Fibroblast of upper back skin (primary cell): ENCODE measurements at regions not wholly inside any gene's neighbourhood (a gene's known extent, or its start where the extent isn't known, plus 50 kb on each side); places are given as distances from the start of the nearest gene placed in this dataset.
A peak's percentile ranks its signal among the peaks of the same experiment; 100 is the strongest.

ENCODE experiments used
- DNase-seq: peaks from one replicate; pipeline ENCODE4 v3.0.0-alpha.2; 2013

DNA sequence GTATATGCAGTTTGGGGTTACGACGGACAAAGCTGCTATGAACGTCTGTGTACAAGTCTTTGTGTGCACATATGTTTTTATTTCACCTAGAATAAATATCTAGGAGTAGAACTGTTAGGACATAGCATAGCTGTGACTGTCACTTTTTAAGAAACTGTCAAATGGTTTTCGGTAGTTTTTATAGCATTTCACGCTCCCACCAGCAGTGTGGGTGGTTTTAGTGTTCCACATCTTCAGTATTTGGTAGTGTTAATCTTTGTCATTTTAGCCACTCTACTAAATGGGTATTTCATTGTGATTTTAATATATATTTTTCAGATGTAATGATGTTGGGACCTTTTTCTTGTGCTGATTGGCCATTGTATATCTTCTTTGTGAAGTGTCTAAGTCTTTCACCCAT lies 109.1 kb upstream of the BCAT1 start:
- DNase-seq = no peak

DNA sequence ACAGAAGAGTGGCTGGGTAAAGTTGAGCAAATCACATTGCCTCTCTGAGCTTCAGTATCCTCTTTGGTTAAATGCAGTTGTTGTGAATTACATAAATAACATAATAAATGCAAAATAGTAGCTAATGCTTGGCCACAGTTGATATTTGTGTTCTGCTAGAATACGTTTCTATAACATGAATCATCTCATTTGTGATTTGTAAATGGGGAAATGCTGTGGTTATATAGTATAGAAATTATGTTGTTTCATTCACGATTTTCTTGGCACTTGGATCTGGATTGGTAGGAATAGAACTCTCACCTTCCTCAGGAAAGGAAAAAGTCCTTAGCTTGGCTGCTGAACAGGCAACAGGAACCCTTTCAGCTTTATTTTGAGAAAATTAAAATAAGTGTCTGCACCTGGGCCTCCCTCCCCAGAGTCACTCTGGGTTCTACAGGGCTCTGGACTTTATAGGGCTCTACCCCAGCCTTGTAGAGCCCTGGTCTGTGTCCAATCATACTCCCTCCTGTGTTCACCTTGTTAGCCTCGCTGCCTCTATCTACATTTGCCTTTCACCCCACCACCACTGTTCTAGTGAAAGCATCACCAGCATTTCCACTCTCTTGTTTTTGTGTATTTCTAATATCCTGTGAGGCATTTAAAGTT lies 107.7 kb upstream of the BCAT1 start:
- DNase-seq = no peak

DNA sequence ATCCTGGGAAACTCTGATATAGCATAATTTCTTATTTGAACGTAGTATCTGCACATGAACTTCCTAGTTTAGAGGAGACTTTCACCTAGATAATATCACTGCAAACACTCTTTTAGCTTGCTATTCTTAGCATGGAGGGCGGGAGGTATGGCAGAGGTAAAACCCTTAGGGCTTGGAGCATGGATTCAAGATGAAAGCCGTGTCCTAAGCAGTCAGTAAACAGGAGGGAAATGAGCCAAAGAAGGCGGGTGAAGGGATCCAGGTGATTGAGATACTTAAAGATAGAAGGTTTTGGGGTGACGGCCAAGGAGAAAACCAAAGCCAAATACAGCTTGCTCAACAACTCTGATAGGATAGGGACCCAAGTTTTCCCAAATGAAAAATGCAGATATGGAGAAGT lies 107.1 kb upstream of the BCAT1 start:
- no peak for DNase-seq

DNA sequence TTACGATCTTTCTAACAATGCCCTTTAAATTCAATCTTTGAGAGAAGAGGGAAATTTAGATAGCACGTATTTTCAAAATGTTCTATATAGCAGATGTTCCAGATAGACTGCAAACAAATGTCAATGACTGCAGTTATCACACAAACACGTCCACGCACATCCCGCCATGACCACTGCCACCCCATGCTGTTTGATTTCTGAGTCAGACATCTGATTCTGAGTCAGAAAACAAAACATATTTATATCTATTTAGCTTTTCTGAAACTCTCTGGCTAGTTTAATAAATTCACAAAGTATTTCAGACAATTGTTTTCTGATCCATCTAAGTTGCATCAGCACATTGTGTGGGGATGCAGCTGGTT lies 105.9 kb upstream of the BCAT1 start:
- DNase-seq = no peak

DNA sequence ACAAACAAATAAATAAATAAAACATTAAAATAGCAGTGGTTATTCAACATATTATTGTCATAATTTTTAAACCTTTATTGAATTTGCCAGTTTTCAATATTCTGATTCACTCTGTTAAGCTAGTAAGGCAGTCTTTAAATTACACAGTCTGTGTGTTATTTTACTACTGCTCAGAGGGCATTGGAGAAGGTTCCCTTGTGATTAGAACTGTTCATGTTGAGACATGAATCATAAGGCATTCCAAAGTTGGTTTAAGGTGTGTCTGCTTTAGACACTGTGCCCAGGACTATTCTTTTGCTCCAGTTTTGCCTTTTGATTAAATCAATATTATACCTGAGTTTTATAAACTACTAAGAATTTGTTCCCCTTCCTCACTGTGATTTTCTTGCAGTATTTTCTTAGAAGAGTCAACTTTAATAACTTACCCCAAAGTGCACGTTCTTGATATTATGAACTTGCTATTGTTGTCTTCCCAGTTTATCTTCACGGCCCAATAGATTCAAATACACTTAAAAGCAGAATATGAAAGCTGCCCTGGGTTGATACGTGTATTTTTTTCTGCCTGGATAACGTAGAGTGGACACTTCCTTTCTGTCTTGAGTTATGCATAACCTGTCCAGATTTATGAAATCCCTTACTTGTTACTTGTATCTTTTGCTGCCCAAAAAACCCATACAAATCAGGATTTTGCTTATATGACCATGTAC lies 105.3 kb upstream of the BCAT1 start:
- DNase-seq = no peak

DNA sequence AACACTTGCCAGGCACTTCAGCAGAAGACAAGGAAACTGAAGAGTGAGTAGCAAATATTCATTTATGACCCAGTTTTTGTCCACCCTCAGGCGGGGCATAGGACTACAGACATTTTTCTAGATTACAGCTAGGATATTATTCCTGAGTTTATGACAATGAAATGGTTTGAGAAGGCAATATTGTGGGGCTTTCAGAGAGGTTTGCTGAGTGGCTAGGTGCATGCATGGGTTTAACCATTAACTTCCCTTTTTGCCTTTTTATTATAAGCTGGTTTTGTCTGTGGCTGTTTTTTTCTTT lies 104.0 kb upstream of the BCAT1 start:
- DNase-seq = no peak

DNA sequence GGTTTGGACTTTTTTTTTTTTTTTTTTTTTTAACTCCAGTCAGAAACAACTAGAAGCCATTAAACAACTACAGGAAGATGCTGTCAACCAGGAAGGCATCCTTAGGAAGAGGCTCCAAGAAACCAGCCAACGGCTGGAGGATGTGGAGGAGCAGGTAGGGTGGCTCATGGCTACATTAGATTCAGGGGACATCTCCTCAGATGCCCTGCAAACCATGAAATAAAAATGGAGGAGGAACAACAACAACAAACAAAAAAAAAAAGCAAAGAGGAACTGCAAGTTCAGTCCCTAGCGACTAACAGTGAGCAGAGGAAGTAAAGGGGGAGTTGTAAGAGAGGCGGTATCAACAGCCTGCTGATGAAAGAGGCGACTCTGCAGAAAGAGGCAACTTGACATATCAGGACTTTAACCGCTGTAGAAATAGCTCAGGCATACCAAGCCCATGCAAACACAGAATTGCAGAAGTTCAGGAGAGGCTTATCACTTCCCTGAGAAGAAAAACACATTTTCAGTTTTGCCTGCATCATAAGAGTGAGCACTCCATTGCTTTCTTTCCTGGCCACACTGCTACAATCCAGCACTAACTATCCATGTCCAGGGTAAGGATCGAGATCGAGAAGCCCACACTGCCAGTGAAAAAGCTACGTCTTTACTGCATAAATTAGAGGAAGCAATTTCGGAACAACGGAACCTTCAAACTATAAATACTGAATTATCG lies 103.5 kb upstream of the BCAT1 start:
- no peak for DNase-seq

DNA sequence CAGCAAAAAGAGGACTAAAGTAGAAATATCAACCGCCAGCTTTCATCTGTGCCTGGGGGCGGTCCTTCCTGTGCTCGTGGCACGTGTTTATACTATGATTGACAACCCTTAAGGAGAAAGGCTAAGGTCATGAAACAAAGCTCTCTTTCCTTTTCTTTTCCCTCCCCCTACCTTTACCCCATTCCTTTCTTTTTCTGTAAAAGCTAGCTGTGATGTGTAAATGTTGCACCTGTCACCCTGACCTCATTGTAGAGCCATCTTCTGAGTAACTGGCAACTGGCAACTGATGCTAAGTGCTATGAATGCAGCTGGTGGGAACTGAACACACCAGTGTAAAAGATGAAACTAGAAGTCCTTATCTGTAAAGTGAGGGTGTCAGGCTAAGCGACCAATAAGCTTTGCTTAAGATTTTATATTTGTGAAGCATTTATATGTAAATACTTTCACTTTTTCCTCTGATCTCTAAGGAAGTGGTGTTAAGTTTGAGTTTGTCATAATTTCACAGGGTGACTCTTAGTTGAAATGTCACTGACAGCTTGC lies 102.8 kb upstream of the BCAT1 start:
- no peak for DNase-seq

DNA sequence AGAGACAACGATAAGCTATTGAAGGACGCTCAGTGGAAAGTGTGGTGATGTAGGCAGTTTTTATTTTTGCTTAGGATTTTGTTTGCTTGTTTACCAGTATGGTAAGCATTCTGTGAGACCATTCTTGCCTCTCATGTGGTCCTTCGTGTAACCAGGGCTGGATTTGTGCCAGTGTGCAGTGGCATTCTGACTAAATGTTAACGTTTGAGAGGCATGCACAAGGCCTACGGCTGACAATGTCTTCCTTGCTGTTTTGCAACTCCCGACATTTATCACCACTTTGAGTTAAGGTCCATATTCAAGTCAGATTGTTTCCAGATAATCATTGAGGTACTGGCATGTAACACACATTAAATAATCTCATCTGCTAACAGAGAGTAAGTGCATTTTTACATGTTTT lies 102.3 kb upstream of the BCAT1 start:
- no peak for DNase-seq

DNA sequence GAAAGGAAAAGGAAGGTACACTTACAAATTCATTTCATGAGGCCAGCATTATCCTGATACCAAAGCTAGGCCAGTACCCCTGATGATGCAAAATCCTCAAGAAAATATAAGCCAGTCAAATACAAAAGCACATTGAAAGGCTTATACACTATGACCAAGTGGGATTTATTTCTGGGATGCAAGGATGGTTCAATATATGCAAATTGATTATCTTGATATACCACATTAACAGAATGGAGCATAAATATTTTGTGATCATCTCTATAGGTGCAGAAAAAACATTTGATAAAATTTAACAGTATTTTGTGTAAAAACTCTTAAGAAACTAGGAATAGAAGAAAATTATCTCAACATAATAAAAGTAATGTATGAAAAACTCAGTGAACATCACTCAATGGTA lies 97.0 kb upstream of the BCAT1 start:
- no peak for DNase-seq

DNA sequence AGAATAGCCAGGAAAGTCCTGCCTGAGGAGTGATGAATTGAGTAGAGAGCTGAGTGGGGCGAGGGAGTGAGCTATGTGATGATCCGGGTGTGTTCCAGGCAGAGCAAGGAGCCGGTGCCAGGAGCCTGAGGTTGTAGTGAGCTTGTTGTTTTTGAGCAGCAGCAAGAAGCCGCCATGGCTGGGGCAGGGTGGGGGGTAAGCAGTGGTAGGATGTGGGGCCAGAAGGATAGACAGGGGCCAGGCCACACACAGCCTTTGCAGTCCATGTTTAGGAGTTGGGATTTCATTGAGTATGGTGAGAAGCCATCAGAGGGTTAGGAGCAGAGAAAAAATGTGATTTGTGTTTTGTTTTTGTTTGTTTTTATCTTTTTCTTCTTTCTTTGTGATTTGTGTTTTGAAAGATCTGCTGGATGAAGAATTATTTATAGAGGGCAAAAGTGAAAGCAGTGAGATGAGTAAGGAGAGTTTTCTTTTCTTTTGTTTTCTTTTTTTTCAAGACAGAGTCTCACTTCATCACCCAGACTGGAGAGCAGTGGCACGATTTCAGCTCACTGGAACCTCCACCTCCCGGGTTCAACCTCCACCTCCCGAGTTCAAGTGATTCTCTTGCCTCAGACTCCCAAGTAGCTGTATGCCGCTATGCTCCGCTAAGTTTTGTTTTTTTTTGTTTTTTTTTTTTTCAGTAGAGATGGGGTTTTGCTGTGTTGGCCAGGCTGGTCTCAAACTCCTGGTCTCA lies 92.3 kb upstream of the BCAT1 start:
- no peak for DNase-seq

DNA sequence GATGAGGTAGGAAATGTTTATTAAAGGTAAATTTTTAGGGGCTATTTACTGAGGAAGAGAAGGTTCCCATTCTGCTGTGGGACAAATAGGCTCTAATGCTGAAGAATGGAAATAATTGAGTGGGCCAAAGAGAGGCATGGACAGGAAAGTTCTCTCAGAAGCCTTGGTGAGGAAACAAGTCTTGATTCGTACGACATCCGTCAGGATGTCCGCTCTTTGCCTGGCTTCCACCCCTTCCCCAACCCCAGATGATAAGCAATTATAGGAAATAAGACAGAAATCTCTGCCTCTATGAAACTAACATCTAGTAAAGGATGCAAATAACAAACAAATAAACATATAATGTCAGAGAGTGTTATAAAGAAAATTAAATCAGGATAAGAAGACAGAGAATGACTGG lies 91.7 kb upstream of the BCAT1 start:
- no peak for DNase-seq

DNA sequence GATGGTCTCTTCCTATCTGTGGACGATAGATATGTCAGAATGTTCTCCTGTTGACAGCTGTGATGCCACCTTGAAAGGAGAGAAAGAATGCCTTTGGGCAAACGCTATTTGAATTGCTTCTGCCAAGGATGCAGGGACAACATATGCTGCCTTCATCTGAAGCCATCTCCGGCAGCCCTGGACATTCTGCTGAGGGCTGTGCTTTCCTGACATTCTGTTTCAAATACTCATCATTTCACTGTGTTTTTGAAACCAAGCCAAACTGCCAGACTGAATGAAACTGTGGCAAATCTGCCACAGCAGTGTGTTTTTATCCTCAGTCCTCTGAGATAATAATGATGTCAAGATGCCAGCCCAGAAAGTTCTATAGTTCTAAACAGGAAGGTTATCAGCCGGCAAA lies 85.8 kb upstream of the BCAT1 start:
- DNase-seq = no peak

DNA sequence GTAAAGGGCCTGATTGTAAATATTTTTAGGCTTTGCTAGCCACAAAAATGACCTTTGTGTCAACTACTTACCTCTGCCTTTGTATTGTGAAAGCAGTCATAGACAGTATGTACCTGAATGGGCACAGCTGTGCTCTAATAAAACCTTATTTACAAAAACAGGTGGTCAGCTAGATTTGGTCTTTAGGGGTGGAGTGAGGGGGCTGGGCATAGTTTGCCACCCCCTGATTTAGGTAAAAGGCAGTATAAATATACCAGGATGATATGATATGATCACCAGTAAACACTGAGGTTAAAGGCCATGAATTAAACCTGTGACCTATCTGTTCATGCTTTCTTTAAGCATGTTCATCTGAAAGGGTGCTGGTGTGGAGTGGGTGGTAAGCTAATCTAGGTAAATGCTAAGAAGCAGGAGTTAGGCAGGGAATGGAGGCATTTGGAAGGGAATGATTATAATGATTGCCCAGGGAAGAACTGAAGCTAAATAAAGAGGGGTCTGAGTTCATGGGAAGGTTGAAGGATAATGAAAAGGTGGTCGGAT lies 77.1 kb upstream of the BCAT1 start:
- DNase-seq = no peak

DNA sequence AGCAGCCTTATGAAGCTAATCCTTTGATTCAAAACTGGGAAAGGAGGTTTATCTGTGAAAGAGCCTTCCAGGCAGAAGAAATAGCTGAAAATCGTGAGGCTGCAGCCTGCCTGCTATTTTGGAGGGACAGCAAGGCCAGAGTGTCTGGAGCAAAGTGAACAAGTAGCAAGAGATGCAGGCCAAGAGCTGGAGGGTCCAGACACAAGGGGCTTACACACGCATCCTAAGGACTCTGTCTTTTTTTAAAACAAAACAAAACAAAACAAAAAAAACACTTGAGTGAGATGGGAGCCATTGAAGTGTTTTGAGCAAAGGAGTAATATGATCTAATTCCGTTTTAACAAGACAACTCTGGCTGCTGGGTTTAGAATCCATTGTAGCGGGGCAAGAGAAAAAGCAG lies 76.4 kb upstream of the BCAT1 start:
- DNase-seq = no peak

DNA sequence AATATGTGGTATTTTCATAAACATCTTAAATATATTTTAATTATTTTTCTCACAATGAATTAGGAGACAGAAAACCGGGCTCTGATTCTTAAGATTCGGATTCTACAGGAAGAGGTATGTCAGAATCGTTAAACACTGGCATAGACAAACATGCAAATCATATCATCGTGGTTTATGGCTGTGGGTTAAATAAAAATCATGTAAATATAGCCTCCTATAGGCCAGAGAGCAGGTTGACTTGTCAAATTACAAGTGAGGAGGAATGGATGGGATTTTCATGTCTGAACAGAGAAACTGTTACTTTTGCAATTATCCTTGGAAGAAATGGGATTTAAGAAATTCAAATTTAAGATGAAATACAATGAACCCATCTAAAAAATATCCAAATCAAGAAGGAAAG lies 74.9 kb upstream of the BCAT1 start:
- no peak for DNase-seq

DNA sequence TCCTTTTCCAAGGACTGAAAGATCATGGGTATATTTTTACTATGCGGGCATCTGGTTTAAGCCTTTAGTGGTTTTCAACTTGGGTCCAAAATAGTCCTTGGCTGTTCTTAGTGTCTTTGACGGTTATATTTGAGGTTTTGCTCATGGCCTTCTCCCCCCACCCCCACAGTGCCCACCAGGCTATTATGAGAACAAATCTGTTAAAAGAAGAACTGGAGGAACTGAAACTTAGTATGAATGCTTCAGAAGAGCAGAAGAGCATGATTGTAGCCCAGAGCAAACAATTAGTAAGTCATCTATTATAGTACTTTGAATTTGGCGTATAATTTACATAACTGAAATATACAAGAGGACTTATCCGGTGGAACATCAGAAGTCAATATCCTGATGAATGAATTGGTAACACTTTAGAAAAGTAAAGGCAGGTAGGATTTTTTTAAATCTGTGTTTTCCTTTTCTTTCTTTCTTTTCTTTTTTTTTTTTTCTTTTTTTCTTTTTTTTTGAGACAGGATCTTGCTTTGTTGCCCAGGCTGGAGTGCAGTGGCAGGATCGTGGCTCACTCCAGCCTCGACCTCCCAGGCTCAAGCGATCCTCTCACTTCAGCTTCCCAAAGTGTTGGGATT lies 71.8 kb upstream of the BCAT1 start:
- no peak for DNase-seq

DNA sequence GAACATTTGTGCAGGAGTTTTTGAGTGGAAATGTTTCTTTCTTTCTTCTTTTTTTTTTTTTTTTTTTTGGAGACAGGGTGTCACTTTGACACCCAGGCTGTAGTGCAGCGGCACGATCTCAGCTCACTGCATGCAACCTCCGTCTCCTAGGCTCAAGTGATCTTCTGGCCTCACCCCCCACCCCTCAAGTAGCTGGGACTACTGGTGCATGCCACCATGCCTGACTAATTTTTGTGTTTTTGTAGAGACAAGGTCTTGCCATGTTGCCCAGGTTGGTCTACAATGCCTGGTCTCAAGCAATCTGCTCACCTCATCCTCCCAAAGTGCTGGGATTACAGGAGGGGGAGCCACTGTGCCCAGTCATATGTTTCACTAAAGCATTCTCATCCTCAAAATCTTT lies 69.2 kb upstream of the BCAT1 start:
- no peak for DNase-seq

DNA sequence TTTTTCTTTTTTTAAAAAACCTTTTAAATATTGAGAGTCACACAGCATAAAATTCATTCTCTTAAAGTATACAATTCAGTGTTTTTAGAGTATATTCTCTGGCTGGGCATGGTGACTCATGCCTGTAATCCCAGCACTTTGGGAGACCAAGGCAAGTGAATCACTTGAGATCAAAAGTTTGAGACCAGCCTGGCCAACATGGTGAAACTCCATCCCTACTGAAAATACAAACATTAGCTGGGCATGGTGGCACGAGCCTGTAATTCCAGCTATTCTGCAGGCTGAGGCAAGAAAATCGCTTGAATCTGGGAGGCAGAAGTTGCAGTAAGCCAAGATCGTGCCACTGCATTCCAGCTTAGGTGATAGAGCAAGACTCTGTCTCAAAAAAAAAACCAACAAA lies 68.4 kb upstream of the BCAT1 start:
- no peak for DNase-seq

DNA sequence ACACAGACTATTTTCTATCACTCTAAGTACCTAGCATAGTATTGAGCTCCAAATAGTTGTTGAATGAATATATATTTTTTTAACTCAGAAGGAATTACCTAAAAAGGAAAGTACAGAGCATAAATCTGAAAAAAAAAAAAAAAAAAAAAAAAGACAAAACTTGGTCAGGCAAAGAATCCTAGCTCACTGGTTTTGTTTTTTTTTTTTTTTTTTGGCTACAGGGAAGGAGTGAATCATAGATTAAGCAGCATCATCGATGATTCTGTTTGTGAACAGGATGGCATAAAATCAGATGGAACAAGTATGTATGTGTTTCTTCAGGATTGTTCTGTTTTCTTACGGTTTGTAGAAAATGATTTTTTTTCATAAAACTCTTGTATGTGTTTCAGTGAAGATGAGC lies 66.1 kb upstream of the BCAT1 start:
- peak; percentile 18 for DNase-seq

DNA sequence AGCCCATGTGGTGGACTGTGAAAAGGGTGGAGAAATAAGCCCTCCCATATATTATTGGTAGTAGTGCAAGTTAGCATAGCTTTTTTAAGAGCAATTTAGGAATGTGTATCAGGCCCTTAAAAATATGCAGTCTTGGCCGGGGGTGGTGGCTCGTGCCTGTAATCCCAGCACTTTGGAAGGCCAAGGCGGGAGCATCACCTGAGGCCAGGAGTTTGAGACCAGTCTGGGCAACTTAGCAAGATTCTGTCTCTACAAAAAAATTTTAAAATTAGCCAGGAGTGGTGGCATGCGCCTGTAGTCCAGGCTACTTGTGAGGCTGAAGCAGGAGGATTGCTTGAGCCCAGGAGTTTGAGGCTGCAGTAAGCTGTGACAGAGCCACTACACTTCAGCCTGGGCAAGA lies 64.2 kb upstream of the BCAT1 start:
- DNase-seq = no peak

DNA sequence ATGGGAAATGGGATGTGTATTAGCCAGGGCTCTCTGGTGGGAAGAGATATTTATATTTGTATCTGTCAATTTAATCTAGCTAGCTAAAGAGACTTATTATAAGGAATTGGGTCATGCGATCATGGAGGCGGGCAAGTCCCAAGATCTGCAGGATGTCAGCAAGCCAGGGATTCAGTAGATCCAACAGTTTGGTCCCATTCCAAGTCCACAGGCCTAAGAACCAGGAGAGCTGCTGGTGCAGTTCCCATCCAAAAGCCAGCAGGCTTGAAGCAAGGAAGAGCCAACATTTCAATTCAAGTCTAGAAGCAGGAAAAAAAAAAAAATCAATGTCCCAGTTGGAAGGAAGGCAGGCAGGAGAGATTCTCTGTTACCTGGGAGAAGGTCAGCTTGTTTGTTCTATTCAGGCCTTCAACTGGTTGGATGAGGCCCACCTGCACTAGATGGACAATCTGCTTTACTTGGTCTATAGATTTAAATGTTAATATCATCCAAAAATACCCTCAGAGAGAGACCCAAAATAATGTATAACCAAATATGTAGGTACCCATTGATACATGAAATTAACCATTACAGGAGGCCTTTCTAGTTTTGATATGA lies 60.7 kb upstream of the BCAT1 start:
- no peak for DNase-seq

DNA sequence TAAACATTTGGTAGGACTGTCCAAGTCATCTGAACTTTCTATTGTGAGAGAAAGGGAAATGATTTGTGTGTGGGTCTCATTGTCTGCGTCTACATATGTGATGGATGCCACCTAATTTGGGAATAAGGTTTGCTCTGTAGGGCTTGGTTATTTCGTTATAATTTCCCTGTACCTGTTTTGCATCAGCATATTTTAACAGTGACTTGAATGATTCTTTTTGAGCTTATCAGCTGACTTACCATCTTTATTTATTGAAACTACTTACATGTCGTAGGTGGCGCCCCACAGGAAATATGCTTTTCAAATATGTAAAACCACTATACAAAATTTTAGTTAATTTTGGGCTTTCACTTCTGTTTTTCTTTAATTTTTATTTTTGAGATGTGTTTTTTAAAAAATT lies 56.5 kb upstream of the BCAT1 start:
- DNase-seq = no peak
